NCI-H2196 (cell line): ENCODE measurements at regions not wholly inside any gene's neighbourhood (a gene's known extent, or its start where the extent isn't known, plus 50 kb on each side); places are given as distances from the start of the nearest gene placed in this dataset.

Experiments
- DNase-seq: peaks from one replicate; lab custom pipeline; 2025; ENCODE audit not compliant: unreplicated experiment; lab: John Stamatoyannopoulos, UW

- no peak for DNase-seq
These were observed 918.3 kb upstream of the MAP3K7 start for GRCh38 chr6:91505199-91505598.

GRCh38 chr6:91501930-91502329, 915.1 kb upstream of the MAP3K7 start:
- DNase-seq: no peak

GRCh38 chr6:91500689-91501303, 913.9 kb upstream of the MAP3K7 start:
- no peak for DNase-seq

- no peak for DNase-seq
These were observed 911.7 kb upstream of the MAP3K7 start for GRCh38 chr6:91498576-91498975.

- no peak for DNase-seq
These were observed 910.9 kb upstream of the MAP3K7 start for GRCh38 chr6:91497770-91498169.

GRCh38 chr6:91490671-91491301, 903.9 kb upstream of the MAP3K7 start:
- DNase-seq: no peak

- no peak for DNase-seq
These were observed 901.0 kb upstream of the MAP3K7 start for GRCh38 chr6:91487696-91488392.

- DNase-seq: no peak
These were observed 899.3 kb upstream of the MAP3K7 start for GRCh38 chr6:91486200-91486599.

- no peak for DNase-seq
These were observed 898.2 kb upstream of the MAP3K7 start for GRCh38 chr6:91485047-91485446.

GRCh38 chr6:91483415-91484105, 896.7 kb upstream of the MAP3K7 start:
- no peak for DNase-seq

GRCh38 chr6:91482498-91482897, 895.6 kb upstream of the MAP3K7 start:
- no peak for DNase-seq

- no peak for DNase-seq
These were observed 893.5 kb upstream of the MAP3K7 start for GRCh38 chr6:91480402-91480801.

GRCh38 chr6:91477688-91478087, 890.8 kb upstream of the MAP3K7 start:
- DNase-seq: no peak

- peak; percentile 6 for DNase-seq
These were observed 889.1 kb upstream of the MAP3K7 start for GRCh38 chr6:91476000-91476399.

GRCh38 chr6:91465393-91465792, 878.5 kb upstream of the MAP3K7 start:
- DNase-seq: no peak

- no peak for DNase-seq
These were observed 877.8 kb upstream of the MAP3K7 start for GRCh38 chr6:91464718-91465117.

GRCh38 chr6:91464201-91464600, 877.3 kb upstream of the MAP3K7 start:
- DNase-seq: no peak

GRCh38 chr6:91462241-91462640, 875.4 kb upstream of the MAP3K7 start:
- DNase-seq: no peak

- DNase-seq: no peak
These were observed 866.5 kb upstream of the MAP3K7 start for GRCh38 chr6:91453224-91453878.

GRCh38 chr6:91449539-91449938, 862.7 kb upstream of the MAP3K7 start:
- DNase-seq: no peak

- no peak for DNase-seq
These were observed 860.8 kb upstream of the MAP3K7 start for GRCh38 chr6:91447530-91448254.
